Activated CD8-positive, alpha-beta T cell treated with anti-CD3 and anti-CD28 coated beads for 36 hours (primary cell): ENCODE measurements at regions not wholly inside any gene's neighbourhood (a gene's known extent, or its start where the extent isn't known, plus 50 kb on each side); places are given as distances from the start of the nearest gene placed in this dataset.

ENCODE experiments used
- ATAC-seq: fragments of 200-7000 bp; cut with Tn5 transposase; one replicate; pipeline ENCODE4 v1.10.0; 2021; ENCODE audit warnings: mild to moderate bottlenecking, moderate library complexity
- CTCF ChIA-PET: fragments of 350-600 bp; sonication (Branson Sonifier 250); formaldehyde crosslinking; loops from one replicate; lab custom pipeline; 2021; ENCODE audit warnings: antibody characterized with exemption; lab: Charles Lee
- POLR2A ChIA-PET: fragments of 350-600 bp; sonication (Branson Sonifier 250); formaldehyde crosslinking; loops from one replicate; lab custom pipeline; 2021; ENCODE audit warnings: antibody characterized with exemption; lab: Charles Lee
- DNase-seq: peaks from one replicate; pipeline ENCODE4 v3.0.0-alpha.2; 2020
- H3K27ac Mint-ChIP-seq: one replicate; pipeline ENCODE4 v1.8.0; 2021; ENCODE audit warnings: mild to moderate bottlenecking, mixed read lengths
- H3K27me3 Mint-ChIP-seq: one replicate; pipeline ENCODE4 v1.8.0; 2021; ENCODE audit warnings: mixed read lengths
- H3K36me3 Mint-ChIP-seq: one replicate; pipeline ENCODE4 v1.8.0; 2021; ENCODE audit warnings: low read depth, mixed read lengths
- H3K4me1 Mint-ChIP-seq: one replicate; pipeline ENCODE4 v1.8.0; 2021; ENCODE audit warnings: low read depth, mixed read lengths
- H3K4me3 Mint-ChIP-seq: one replicate; pipeline ENCODE4 v1.8.0; 2021; ENCODE audit warnings: mild to moderate bottlenecking, moderate library complexity, mixed read lengths
- H3K9me3 Mint-ChIP-seq: one replicate; pipeline ENCODE4 v1.8.0; 2021; ENCODE audit warnings: mixed read lengths
- intact Hi-C: fragments of 100-400 bp; cut with micrococcal nuclease; formaldehyde crosslinking; loops from one replicate; pipeline ENCODE4 v1.10.0; 2022
- TF ChIP-seq, protein P1 (sequence below): fragments of 200-600 bp; IDR thresholded peaks from one replicate; pipeline ENCODE4 v1.8.0; 2022; ENCODE audit warnings: antibody characterized with exemption, mild to moderate bottlenecking

GRCh38 chr3:28936154-28936553 is 344.7 kb upstream of the RBMS3 start:
- Mint-ChIP-seq H3K4me3 (no peak overlapping the region), H3K4me1 (peaks cover 29% of the 10 kb centered on the region), H3K36me3 (no peaks in the 10 kb centered on the region), H3K9me3 (no peaks in the 10 kb centered on the region), H3K27me3 (peaks cover 4% of the 10 kb centered on the region), H3K27ac (no peak overlapping the region)
- ATAC-seq (no peak), DNase-seq (no peak)
- ChIA-PET CTCF (no interaction called here), POLR2A (no interaction called here)
- intact Hi-C loops: no loop called here
- TF ChIP-seq, protein P1, sequence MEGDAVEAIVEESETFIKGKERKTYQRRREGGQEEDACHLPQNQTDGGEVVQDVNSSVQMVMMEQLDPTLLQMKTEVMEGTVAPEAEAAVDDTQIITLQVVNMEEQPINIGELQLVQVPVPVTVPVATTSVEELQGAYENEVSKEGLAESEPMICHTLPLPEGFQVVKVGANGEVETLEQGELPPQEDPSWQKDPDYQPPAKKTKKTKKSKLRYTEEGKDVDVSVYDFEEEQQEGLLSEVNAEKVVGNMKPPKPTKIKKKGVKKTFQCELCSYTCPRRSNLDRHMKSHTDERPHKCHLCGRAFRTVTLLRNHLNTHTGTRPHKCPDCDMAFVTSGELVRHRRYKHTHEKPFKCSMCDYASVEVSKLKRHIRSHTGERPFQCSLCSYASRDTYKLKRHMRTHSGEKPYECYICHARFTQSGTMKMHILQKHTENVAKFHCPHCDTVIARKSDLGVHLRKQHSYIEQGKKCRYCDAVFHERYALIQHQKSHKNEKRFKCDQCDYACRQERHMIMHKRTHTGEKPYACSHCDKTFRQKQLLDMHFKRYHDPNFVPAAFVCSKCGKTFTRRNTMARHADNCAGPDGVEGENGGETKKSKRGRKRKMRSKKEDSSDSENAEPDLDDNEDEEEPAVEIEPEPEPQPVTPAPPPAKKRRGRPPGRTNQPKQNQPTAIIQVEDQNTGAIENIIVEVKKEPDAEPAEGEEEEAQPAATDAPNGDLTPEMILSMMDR: no peak

DNA sequence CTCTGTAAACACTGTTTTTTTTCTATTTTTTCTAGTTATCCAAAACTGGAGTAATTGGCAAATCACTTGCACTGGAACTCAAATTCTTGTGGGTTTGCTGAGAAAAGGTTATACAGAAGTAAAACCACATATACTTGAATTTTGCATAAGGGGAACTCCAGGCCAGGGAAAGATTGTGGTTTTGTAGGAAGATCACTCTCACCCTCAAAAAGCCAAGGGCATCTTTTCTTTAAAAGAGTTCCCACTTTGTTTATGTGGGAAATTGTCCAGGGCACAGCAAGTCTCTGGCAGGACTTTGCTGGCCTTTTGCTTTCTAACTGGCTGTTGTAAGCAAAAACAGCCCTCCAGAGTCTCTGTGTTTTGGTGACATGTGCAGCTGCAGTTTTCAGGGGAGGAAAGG is 340.3 kb upstream of the RBMS3 start:
- Mint-ChIP-seq H3K27me3 (peaks cover 2% of the 10 kb centered on the region), H3K4me3 (no peak overlapping the region), H3K4me1 (peaks cover 17% of the 10 kb centered on the region), H3K27ac (no peak overlapping the region), H3K9me3 (no peaks in the 10 kb centered on the region), H3K36me3 (no peaks in the 10 kb centered on the region)
- ATAC-seq (no peak), DNase-seq (peak; percentile 7)
- ChIA-PET POLR2A (no interaction called here), CTCF (no interaction called here)
- TF ChIP-seq, protein P1: no peak
- intact Hi-C loops: no loop called here

DNA sequence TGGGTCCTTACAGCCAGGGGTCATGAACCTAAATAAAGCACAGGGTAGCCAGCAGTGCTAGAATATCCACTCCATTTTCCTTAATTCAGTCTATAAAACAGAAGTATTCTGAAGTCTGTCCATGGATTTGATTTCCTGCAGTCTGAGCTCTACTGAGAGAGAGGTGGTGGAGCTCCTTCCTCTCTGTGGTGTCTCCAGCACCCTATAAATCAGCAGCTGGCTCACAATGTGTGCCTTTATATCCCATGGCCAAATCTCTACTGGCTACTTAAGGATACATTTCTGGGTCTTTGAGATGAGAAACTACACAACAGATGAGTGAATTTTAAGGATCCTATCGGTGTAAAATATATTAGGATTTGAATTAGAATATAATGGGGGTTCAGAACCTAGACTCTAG is 339.9 kb upstream of the RBMS3 start:
- CTCF ChIA-PET: no interaction called here
- intact Hi-C loops: no loop called here
- POLR2A ChIA-PET: no interaction called here
- Mint-ChIP-seq H3K4me1 (peaks cover 15% of the 10 kb centered on the region), H3K27ac (no peak overlapping the region), H3K9me3 (no peaks in the 10 kb centered on the region), H3K4me3 (no peak overlapping the region), H3K27me3 (peaks cover 5% of the 10 kb centered on the region), H3K36me3 (no peaks in the 10 kb centered on the region)
- ATAC-seq: no peak
- no peak for DNase-seq
- TF ChIP-seq, protein P1: no peak

DNA sequence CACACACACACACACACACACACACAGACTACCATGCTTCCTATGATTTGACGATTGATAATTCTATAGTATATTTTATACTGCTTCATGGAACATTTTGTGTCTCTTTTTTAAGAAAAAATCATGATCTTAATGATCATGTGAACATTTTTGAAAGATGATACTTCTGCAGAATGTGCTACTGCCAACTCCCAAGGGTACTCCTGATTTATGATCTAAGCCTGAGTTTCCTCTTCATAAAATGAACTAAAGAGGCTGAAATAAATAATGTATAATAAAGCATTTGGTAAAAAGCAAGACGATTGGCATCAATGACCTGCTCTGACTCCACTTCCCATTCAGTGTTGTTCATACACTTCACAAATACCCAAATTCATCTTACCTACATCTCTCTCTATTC is 333.8 kb upstream of the RBMS3 start:
- no peak for DNase-seq
- H3K36me3 Mint-ChIP-seq: no peaks in the 10 kb centered on the region
- ChIA-PET CTCF (no interaction called here), POLR2A (no interaction called here)
- H3K4me3 Mint-ChIP-seq: no peak overlapping the region
- intact Hi-C loops: no loop called here
- no peak overlapping the region for H3K27ac Mint-ChIP-seq
- TF ChIP-seq, protein P1: no peak
- H3K27me3 Mint-ChIP-seq: peaks cover 7% of the 10 kb centered on the region
- H3K9me3 Mint-ChIP-seq: no peaks in the 10 kb centered on the region
- no peaks in the 10 kb centered on the region for H3K4me1 Mint-ChIP-seq
- no peak for ATAC-seq

- Mint-ChIP-seq H3K4me3 (no peak overlapping the region), H3K27me3 (peaks cover 7% of the 10 kb centered on the region), H3K4me1 (no peaks in the 10 kb centered on the region), H3K27ac (no peak overlapping the region), H3K36me3 (no peaks in the 10 kb centered on the region), H3K9me3 (no peaks in the 10 kb centered on the region)
- DNase-seq: no peak
- intact Hi-C loops: no loop called here
- POLR2A ChIA-PET: no interaction called here
- CTCF ChIA-PET: no interaction called here
- ATAC-seq: no peak
- TF ChIP-seq, protein P1: no peak
Observed at GRCh38 chr3:28947751-28948150, 333.1 kb upstream of the RBMS3 start.
